ENCODE measurements at regions not wholly inside any gene's neighbourhood (a gene's known extent, or its start where the extent isn't known, plus 50 kb on each side); places are given as distances from the start of the nearest gene placed in this dataset.

DNA sequence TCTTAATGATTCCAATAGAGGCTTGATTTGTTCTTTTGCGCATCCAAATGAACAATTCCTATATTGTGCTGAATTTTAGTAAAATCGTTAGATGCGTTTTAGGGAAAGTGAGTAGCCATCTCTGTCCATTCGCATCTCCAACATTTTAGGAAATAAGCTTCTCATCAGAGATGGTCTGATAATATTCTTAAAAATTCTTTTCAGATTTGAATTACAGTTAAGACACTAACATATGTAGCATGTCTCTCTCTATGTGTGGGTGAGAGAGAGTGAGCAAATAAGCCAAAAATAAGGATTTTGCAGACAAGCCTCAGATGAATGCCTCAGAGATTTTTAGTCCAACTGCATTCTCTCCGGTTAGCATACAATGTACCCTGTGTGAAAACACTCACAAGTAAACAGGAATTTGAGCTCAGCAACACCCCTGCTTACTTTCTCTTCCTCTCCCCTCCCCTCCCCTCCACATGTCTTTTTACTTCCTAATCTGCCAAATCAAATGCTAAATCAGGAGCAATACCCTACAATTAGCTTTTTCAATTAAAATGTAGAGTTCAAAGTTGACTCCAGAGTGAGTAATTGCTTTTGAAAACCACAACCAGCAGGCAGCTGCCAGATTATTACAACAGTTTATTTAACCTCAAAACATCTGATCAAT, 354.4 kb downstream of the CRPPA start:
- Histone ChIP-seq H2BK20ac (ENCODE audit: low read depth, low read length) (no peak overlapping the region), H2AFZ (replicated peaks; ENCODE audit: low read length, poor library complexity) (no peak overlapping the region), H2BK5ac (ENCODE audit: low read depth, low read length, poor library complexity, severe bottlenecking) (no peak overlapping the region), H2BK15ac (ENCODE audit: low read depth, low read length) (no peak overlapping the region), H3K9me3 (ENCODE audit: control insufficient read depth, insufficient read depth, low read length) (no peaks in the 10 kb centered on the region), H3K23ac (ENCODE audit: low read depth, low read length) (no peak overlapping the region), H4K5ac (ENCODE audit: low read depth, low read length) (no peak overlapping the region), H3K9me1 (ENCODE audit: insufficient read depth, low read length) (no peaks in the 10 kb centered on the region), H3K18ac (ENCODE audit: low read depth, low read length) (no peak overlapping the region), H3K4me1 (ENCODE audit: control insufficient read depth, insufficient read depth, low read length) (peaks cover 5% of the 10 kb centered on the region), H3K27ac (ENCODE audit: insufficient read depth, low read length) (no peak overlapping the region), H3K4ac (ENCODE audit: low read depth, low read length) (no peak overlapping the region), H4K91ac (ENCODE audit: insufficient read depth, low read depth, low read length) (no peak overlapping the region; the same call in 1 of the 2 replicates), H2BK120ac (ENCODE audit: low read depth, low read length) (no peak overlapping the region; the same call in 1 of the 2 replicates), H3K4me3 (ENCODE audit: insufficient read depth, low read depth, low read length) (no peak overlapping the region), H3K27me3 (ENCODE audit: control insufficient read depth, insufficient read depth, low read length) (no peaks in the 10 kb centered on the region), H2AK5ac (ENCODE audit: low read depth, low read length) (no peak overlapping the region), H3K4me2 (ENCODE audit: low read depth, low read length) (no peak overlapping the region), H4K20me1 (ENCODE audit: insufficient read depth, low read length) (no peaks in the 10 kb centered on the region), H3K14ac (replicated peaks; ENCODE audit: low read depth, low read length) (no peak overlapping the region; the same call in 1 of the 2 replicates), H3K36me3 (ENCODE audit: control insufficient read depth, insufficient read depth, low read length) (no peaks in the 10 kb centered on the region), H3K56ac (ENCODE audit: extremely low read depth, insufficient read depth, low read length) (no peak overlapping the region), H3K79me1 (ENCODE audit: low read depth in 1 of 2, low read length in 2 of 2) (no peaks in the 10 kb centered on the region), H4K8ac (ENCODE audit: low read depth in 2 of 2, low read length in 2 of 2) (peak overlapping the region in 1 of 2 experiments; percentile 10; a peak in 1 of 4 replicates), H2AK9ac (replicated peaks; ENCODE audit: low read depth, low read length, poor library complexity) (no peak overlapping the region), H3K9ac (ENCODE audit: low read depth, low read length) (no peak overlapping the region)
- DNase-seq (no peak), ATAC-seq (ENCODE audit: low read depth) (peak; percentile 40; the same call in 1 of the 2 replicates)
- 17% methylated on average over 1 of the region's 5 CpGs; no CpG with 5 or more reads in 1 of the 2 experiments for WGBS, 2 experiments (ENCODE audit: extremely low coverage in 2 of 2, insufficient read length in 1 of 2)
- TF ChIP-seq MAZ (IDR thresholded peaks at IDR 0.05; ENCODE audit: borderline replicate concordance, low read depth, low read length): no peak
- no peak for TF ChIP-seq RCOR1 (IDR thresholded peaks at IDR 0.05; ENCODE audit: insufficient replicate concordance, low read length)
- no peak for TF ChIP-seq NFE2L2 (IDR thresholded peaks at IDR 0.05; ENCODE audit: low read depth, low read length)
- no peak for TF ChIP-seq POLR2A (IDR thresholded peaks at IDR 0.05; ENCODE audit: low read depth, low read length)
- no peak for TF ChIP-seq RFX5 (IDR thresholded peaks at IDR 0.05; ENCODE audit: low read depth, low read length)
- TF ChIP-seq, protein P1, sequence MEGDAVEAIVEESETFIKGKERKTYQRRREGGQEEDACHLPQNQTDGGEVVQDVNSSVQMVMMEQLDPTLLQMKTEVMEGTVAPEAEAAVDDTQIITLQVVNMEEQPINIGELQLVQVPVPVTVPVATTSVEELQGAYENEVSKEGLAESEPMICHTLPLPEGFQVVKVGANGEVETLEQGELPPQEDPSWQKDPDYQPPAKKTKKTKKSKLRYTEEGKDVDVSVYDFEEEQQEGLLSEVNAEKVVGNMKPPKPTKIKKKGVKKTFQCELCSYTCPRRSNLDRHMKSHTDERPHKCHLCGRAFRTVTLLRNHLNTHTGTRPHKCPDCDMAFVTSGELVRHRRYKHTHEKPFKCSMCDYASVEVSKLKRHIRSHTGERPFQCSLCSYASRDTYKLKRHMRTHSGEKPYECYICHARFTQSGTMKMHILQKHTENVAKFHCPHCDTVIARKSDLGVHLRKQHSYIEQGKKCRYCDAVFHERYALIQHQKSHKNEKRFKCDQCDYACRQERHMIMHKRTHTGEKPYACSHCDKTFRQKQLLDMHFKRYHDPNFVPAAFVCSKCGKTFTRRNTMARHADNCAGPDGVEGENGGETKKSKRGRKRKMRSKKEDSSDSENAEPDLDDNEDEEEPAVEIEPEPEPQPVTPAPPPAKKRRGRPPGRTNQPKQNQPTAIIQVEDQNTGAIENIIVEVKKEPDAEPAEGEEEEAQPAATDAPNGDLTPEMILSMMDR (conservative IDR thresholded peaks at IDR 0.05; ENCODE audit: low read depth, low read length): no peak
- TF ChIP-seq, protein P2, sequence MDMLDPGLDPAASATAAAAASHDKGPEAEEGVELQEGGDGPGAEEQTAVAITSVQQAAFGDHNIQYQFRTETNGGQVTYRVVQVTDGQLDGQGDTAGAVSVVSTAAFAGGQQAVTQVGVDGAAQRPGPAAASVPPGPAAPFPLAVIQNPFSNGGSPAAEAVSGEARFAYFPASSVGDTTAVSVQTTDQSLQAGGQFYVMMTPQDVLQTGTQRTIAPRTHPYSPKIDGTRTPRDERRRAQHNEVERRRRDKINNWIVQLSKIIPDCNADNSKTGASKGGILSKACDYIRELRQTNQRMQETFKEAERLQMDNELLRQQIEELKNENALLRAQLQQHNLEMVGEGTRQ (IDR thresholded peaks at IDR 0.05; ENCODE audit: low read depth, low read length): no peak
- no peak for TF ChIP-seq FOS (IDR thresholded peaks at IDR 0.05; ENCODE audit: low read depth, low read length)
- ChIA-PET CTCF (interaction anchor here (0.8 to 1.5 kb wide), 3 partner anchors 11 to 346 kb away, joined by 3 to 6 read pairs (median 3); no protein-coding TSS in a partner anchor), POLR2A (ENCODE audit: unreplicated experiment) (interaction anchor here (0.5 kb wide), 1 partner anchor 297 kb away, joined by 3 read pairs; no protein-coding TSS in a partner anchor)
- no TSS peak for BruUV-seq (replicated peaks)
- intact Hi-C loops (cut with micrococcal nuclease) (no loop called here), dilution Hi-C loops (cut with HindIII; ENCODE audit: low sequenced_read_pairs, unreplicated experiment) (no loop called here), in situ Hi-C loops (cut with MboI; ENCODE audit: low sequenced_read_pairs) (no loop called here)
